Astrocyte (in vitro differentiated cells and primary cell): ENCODE measurements at regions not wholly inside any gene's neighbourhood (a gene's known extent, or its start where the extent isn't known, plus 50 kb on each side); places are given as distances from the start of the nearest gene placed in this dataset.

ENCODE experiments used
- DNase-seq: peaks from one replicate; pipeline ENCODE4 v3.0.0-alpha.2; 2010; ENCODE audit warnings: low read depth
- FAIRE-seq: peaks from 2 replicates; lab custom pipeline; 2011; peaks lifted over from hg19 to GRCh38; lab: Jason Lieb, UNC
- H2AFZ ChIP-seq: 2 replicates; pipeline ENCODE4 v1.6.0; 2012; ENCODE audit warnings: low read depth, low read length, inconsistent platforms
- H3K27ac ChIP-seq: 2 replicates; pipeline ENCODE4 v1.5.1; 2011; ENCODE audit warnings: low read depth, low read length, inconsistent platforms
- H3K27me3 ChIP-seq: 2 replicates; pipeline ENCODE4 v1.6.0; 2011; ENCODE audit warnings: low read length, inconsistent platforms; ENCODE audit not compliant: insufficient read depth
- H3K36me3 ChIP-seq: 2 replicates; pipeline ENCODE4 v1.5.1; 2011; ENCODE audit warnings: low read length, inconsistent platforms; ENCODE audit not compliant: insufficient read depth
- H3K4me1 ChIP-seq: 2 replicates; pipeline ENCODE4 v1.5.1; 2011; ENCODE audit warnings: low read length, inconsistent platforms; ENCODE audit not compliant: insufficient read depth
- H3K4me2 ChIP-seq: 2 replicates; pipeline ENCODE4 v1.6.0; 2012; ENCODE audit warnings: low read length, inconsistent platforms
- H3K4me3 ChIP-seq: 2 replicates; pipeline ENCODE4 v1.5.1; 2011; ENCODE audit warnings: low read depth, mild to moderate bottlenecking, low read length, inconsistent platforms; ENCODE audit not compliant: insufficient read depth
- H3K79me2 ChIP-seq: 2 replicates; pipeline ENCODE4 v1.6.0; 2012; ENCODE audit warnings: mild to moderate bottlenecking, low read length, inconsistent platforms; ENCODE audit not compliant: insufficient read depth
- H3K9ac ChIP-seq: 2 replicates; pipeline ENCODE4 v1.6.0; 2012; ENCODE audit warnings: mild to moderate bottlenecking, low read length, inconsistent platforms
- H3K9me3 ChIP-seq: 2 replicates; pipeline ENCODE4 v1.5.1; 2012; ENCODE audit warnings: low read depth, mild to moderate bottlenecking, low read length, inconsistent platforms; ENCODE audit not compliant: insufficient read depth
- H4K20me1 ChIP-seq: 2 replicates; pipeline ENCODE4 v1.6.0; 2012; ENCODE audit warnings: low read length, inconsistent platforms; ENCODE audit not compliant: insufficient read depth
- H3K27ac Mint-ChIP-seq: one replicate; pipeline ENCODE4 v1.8.0; 2021; ENCODE audit warnings: mild to moderate bottlenecking, mixed read lengths; ENCODE audit not compliant: unreplicated experiment
- H3K27me3 Mint-ChIP-seq: one replicate; pipeline ENCODE4 v1.8.0; 2021; ENCODE audit warnings: low read depth, mixed read lengths; ENCODE audit not compliant: unreplicated experiment
- H3K36me3 Mint-ChIP-seq: one replicate; pipeline ENCODE4 v1.8.0; 2021; ENCODE audit warnings: low read depth, mixed read lengths; ENCODE audit not compliant: unreplicated experiment
- H3K4me1 Mint-ChIP-seq: one replicate; pipeline ENCODE4 v1.8.0; 2021; ENCODE audit warnings: low read depth, mixed read lengths; ENCODE audit not compliant: unreplicated experiment
- H3K4me3 Mint-ChIP-seq: one replicate; pipeline ENCODE4 v1.8.0; 2021; ENCODE audit warnings: mild to moderate bottlenecking, moderate library complexity, mixed read lengths; ENCODE audit not compliant: unreplicated experiment
- H3K9me3 Mint-ChIP-seq: one replicate; pipeline ENCODE4 v1.8.0; 2021; ENCODE audit warnings: mild to moderate bottlenecking, mixed read lengths; ENCODE audit not compliant: unreplicated experiment
- CTCF ChIP-seq: IDR thresholded peaks from 2 replicates; pipeline ENCODE4 v1.5.1; 2011; ENCODE audit warnings: low read depth, mild to moderate bottlenecking, inconsistent platforms, low read length, moderate library complexity; ENCODE audit not compliant: insufficient read depth
- EZH2 ChIP-seq: IDR thresholded peaks from 2 replicates; pipeline ENCODE4 v1.6.1; 2012; ENCODE audit warnings: mild to moderate bottlenecking, low read length, inconsistent platforms; ENCODE audit not compliant: insufficient read depth

- Mint-ChIP-seq H3K27ac (no peak overlapping the region), H3K9me3 (no peaks in the 10 kb centered on the region), H3K27me3 (no peaks in the 10 kb centered on the region), H3K4me1 (peaks cover 13% of the 10 kb centered on the region), H3K36me3 (no peaks in the 10 kb centered on the region), H3K4me3 (no peak overlapping the region)
- Histone ChIP-seq H3K4me3 (no peak overlapping the region), H4K20me1 (no peaks in the 10 kb centered on the region), H3K9me3 (no peaks in the 10 kb centered on the region), H3K36me3 (no peaks in the 10 kb centered on the region), H3K27me3 (no peaks in the 10 kb centered on the region), H2AFZ (no peak overlapping the region), H3K27ac (no peak overlapping the region), H3K4me1 (peaks cover 23% of the 10 kb centered on the region), H3K79me2 (no peaks in the 10 kb centered on the region), H3K9ac (no peak overlapping the region), H3K4me2 (no peak overlapping the region)
- no peak for FAIRE-seq
- no peak for DNase-seq
- no peak for TF ChIP-seq CTCF
- no peak for TF ChIP-seq EZH2
Observed at GRCh38 chr15:87357637-87358313, 898.8 kb downstream of the NTRK3 start.

GRCh38 chr15:87355946-87356345 is 900.6 kb downstream of the NTRK3 start:
- no peaks in the 10 kb centered on the region for H3K9me3 Mint-ChIP-seq
- Histone ChIP-seq H3K9me3 (no peaks in the 10 kb centered on the region), H3K27ac (no peak overlapping the region), H3K4me3 (no peak overlapping the region), H3K9ac (no peak overlapping the region), H2AFZ (no peak overlapping the region), H3K4me2 (no peak overlapping the region), H3K4me1 (peaks cover 17% of the 10 kb centered on the region), H3K27me3 (no peaks in the 10 kb centered on the region), H4K20me1 (no peaks in the 10 kb centered on the region), H3K79me2 (no peaks in the 10 kb centered on the region), H3K36me3 (no peaks in the 10 kb centered on the region)
- FAIRE-seq (peak; percentile 76), DNase-seq (no peak)
- peaks cover 2% of the 10 kb centered on the region for H3K36me3 Mint-ChIP-seq
- no peak for TF ChIP-seq CTCF
- TF ChIP-seq EZH2 = no peak
- peaks cover 3% of the 10 kb centered on the region for H3K27me3 Mint-ChIP-seq
- H3K4me3 Mint-ChIP-seq = no peak overlapping the region
- H3K27ac Mint-ChIP-seq = no peak overlapping the region
- peaks cover 13% of the 10 kb centered on the region for H3K4me1 Mint-ChIP-seq

- TF ChIP-seq EZH2 (no peak), CTCF (no peak)
- Histone ChIP-seq H3K4me3 (no peak overlapping the region), H4K20me1 (no peaks in the 10 kb centered on the region), H3K4me1 (peaks cover 17% of the 10 kb centered on the region), H2AFZ (no peak overlapping the region), H3K79me2 (no peaks in the 10 kb centered on the region), H3K27ac (peak overlapping the region; percentile 80), H3K27me3 (no peaks in the 10 kb centered on the region), H3K36me3 (no peaks in the 10 kb centered on the region), H3K9ac (peak overlapping the region; percentile 26), H3K4me2 (peak overlapping the region; percentile 43), H3K9me3 (no peaks in the 10 kb centered on the region)
- H3K4me1 Mint-ChIP-seq = peaks cover 13% of the 10 kb centered on the region
- H3K9me3 Mint-ChIP-seq = no peaks in the 10 kb centered on the region
- FAIRE-seq (peak; percentile 73), DNase-seq (peak; percentile 90)
- peaks cover 2% of the 10 kb centered on the region for H3K36me3 Mint-ChIP-seq
- H3K4me3 Mint-ChIP-seq = no peak overlapping the region
- no peak overlapping the region for H3K27ac Mint-ChIP-seq
- peaks cover 3% of the 10 kb centered on the region for H3K27me3 Mint-ChIP-seq
Observed at GRCh38 chr15:87354661-87355410, 901.7 kb downstream of the NTRK3 start.
